Esophagus squamous epithelium (tissue), 4 donors: ENCODE measurements at regions not wholly inside any gene's neighbourhood (a gene's known extent, or its start where the extent isn't known, plus 50 kb on each side); places are given as distances from the start of the nearest gene placed in this dataset.
"Not testable (repeated sequence)": the region's sequence is repeated elsewhere in the genome, so short reads cannot be mapped to it uniquely, and the experiment has no call there.

Experiments used
- POLR2A ChIP-seq, 4 donors: fragments of 450-650 bp; IDR thresholded peaks; one replicate each; pipeline ENCODE4 v1.6.1; 2017; ENCODE audit warnings: antibody characterized with exemption in 4 of 4, mild to moderate bottlenecking in 4 of 4, moderate library complexity in 3 of 4
- TF ChIP-seq, protein P1 (sequence below), 6 experiments: fragments of 450-650 bp in 4 of 6; fragments of 200-600 bp in 2 of 6; sonication (generic) in 2 of 6; IDR thresholded peaks; one replicate each; pipeline ENCODE4 v1.5.1; 2016 to 2019; ENCODE audit warnings: antibody characterized with exemption in 6 of 6, mild to moderate bottlenecking in 4 of 6, moderate library complexity in 4 of 6

DNA sequence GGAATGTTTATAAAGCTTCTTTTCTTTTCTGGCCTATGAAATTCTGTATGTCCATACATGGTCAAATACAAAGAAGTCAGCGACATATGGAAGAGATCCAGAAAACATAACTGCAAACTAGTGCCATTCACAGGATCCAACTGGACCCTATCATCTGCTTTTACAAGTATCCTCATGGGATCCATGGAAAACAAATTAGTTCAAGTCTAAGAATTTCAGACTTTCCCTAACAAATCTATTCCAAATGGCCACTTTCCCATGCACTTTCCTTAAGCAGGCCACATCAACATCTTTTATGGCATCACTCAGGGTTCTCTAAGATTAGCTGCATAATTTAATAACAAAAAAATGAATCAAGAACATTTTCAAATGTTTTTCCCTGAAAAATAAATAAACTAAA lies 301.3 kb downstream of the ZNF37A start:
- TF ChIP-seq, protein P1, sequence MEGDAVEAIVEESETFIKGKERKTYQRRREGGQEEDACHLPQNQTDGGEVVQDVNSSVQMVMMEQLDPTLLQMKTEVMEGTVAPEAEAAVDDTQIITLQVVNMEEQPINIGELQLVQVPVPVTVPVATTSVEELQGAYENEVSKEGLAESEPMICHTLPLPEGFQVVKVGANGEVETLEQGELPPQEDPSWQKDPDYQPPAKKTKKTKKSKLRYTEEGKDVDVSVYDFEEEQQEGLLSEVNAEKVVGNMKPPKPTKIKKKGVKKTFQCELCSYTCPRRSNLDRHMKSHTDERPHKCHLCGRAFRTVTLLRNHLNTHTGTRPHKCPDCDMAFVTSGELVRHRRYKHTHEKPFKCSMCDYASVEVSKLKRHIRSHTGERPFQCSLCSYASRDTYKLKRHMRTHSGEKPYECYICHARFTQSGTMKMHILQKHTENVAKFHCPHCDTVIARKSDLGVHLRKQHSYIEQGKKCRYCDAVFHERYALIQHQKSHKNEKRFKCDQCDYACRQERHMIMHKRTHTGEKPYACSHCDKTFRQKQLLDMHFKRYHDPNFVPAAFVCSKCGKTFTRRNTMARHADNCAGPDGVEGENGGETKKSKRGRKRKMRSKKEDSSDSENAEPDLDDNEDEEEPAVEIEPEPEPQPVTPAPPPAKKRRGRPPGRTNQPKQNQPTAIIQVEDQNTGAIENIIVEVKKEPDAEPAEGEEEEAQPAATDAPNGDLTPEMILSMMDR (IDR thresholded peaks at IDR 0.05), result not testable (repeated sequence)
- not testable (repeated sequence) for TF ChIP-seq POLR2A (IDR thresholded peaks at IDR 0.05)
